Fibroblast of the aortic adventitia (primary cell): ENCODE measurements at regions not wholly inside any gene's neighbourhood (a gene's known extent, or its start where the extent isn't known, plus 50 kb on each side); places are given as distances from the start of the nearest gene placed in this dataset.

Experiments used
- DNase-seq: peaks from one replicate; pipeline ENCODE4 v3.0.0-alpha.2; 2010; ENCODE audit warnings: low read depth
- H3K4me3 ChIP-seq: 2 replicates; pipeline ENCODE4 v1.5.1; 2011; ENCODE audit warnings: low read depth, mild to moderate bottlenecking, control low read depth, low read length, moderate library complexity
- CTCF ChIP-seq: IDR thresholded peaks from 2 replicates; pipeline ENCODE4 v1.5.1; 2011; ENCODE audit warnings: mild to moderate bottlenecking, low read length, control low read depth, inconsistent platforms; ENCODE audit not compliant: insufficient read depth

DNA sequence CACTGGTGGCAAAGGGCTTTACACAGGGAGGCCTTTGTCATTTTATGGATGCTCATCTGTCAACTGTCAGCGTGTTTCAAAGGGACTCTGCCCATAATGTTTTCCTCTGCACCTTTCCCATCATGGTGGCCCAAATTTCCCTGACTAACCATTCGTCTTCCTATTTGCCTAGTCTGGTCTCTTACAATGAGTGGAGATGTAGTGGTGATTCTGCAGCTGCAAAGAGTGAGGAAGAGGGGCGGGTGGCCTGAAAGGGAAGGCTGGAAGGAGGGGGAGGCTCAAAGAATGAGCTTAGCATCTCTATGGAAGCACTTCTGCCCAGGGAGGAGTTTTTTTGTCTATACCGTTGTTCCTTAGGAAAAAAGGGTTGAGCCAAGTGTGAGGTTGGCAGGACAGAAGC, 447.5 kb downstream of the NKX6-1 start:
- no peak overlapping the region for H3K4me3 ChIP-seq
- no peak for TF ChIP-seq CTCF
- DNase-seq, result no peak

- no peak for DNase-seq
- no peak for TF ChIP-seq CTCF
- no peak overlapping the region for H3K4me3 ChIP-seq
Measured at GRCh38 chr4:84051089-84051488, 448.0 kb downstream of the NKX6-1 start.

GRCh38 chr4:84050015-84050414, 449.1 kb downstream of the NKX6-1 start:
- H3K4me3 ChIP-seq, result no peak overlapping the region
- DNase-seq, result no peak
- TF ChIP-seq CTCF, result no peak

DNA sequence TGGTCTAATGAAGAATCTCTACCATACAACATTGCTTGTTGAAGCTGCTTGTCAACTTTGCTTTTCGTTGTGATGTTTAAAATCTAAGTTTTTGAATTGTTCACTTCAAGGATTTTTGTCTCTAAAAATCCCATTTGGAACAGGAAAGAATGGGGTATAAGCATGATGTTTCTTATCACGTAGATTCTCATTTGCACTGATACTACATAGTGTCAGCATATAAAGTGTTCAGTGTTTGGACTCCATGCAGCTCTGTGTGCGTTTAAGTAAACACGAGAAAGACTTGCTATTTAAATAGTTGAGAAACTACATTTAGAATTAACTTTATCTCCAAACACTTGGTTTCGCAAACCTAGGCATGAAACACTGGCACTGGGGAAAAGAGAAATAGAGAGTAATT, 452.5 kb downstream of the NKX6-1 start:
- no peak for DNase-seq
- TF ChIP-seq CTCF, result no peak

GRCh38 chr4:84041426-84041825, 457.7 kb downstream of the NKX6-1 start:
- DNase-seq, result no peak
- H3K4me3 ChIP-seq, result no peak overlapping the region
- no peak for TF ChIP-seq CTCF

More for the DNA sequence above, 452.5 kb downstream of the NKX6-1 start:
- no peak overlapping the region for H3K4me3 ChIP-seq

DNA sequence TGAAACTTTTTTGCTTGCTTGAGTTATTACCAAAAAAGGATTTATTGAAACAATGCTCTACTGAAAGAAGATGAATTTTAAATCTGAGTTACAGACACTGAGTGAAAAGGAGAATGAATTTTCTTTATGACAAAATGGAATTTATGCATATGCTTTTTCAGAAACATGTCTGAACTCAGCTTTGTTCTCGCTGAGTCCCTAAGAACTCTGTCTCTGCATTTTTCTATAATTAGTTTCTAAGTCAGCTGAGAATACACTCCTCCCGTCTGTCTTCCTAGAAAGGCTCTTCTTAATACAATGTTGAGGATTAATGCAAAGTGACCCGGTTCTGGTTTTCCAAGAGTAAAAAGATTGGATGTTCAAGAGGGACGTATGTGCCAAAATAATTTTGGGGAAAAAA, 463.5 kb downstream of the NKX6-1 start:
- TF ChIP-seq CTCF, result no peak
- DNase-seq, result no peak
- no peak overlapping the region for H3K4me3 ChIP-seq

- no peak overlapping the region for H3K4me3 ChIP-seq
- no peak for TF ChIP-seq CTCF
- no peak for DNase-seq
Measured at GRCh38 chr4:84032372-84032771, 466.7 kb downstream of the NKX6-1 start.
